HG03139 (cell line): ENCODE measurements at regions not wholly inside any gene's neighbourhood (a gene's known extent, or its start where the extent isn't known, plus 50 kb on each side); places are given as distances from the start of the nearest gene placed in this dataset.

Experiments
- ATAC-seq: cut with Tn5 transposase; IDR thresholded peaks from one replicate; pipeline ENCODE4 v1.9.1; 2021; ENCODE audit not compliant: unreplicated experiment

- ATAC-seq = no peak
Measured at GRCh38 chr7:13407911-13408310, 581.6 kb downstream of the ETV1 start.

GRCh38 chr7:13411151-13411550 is 578.3 kb downstream of the ETV1 start:
- no peak for ATAC-seq

- ATAC-seq = no peak
Measured at GRCh38 chr7:13411636-13412035, 577.8 kb downstream of the ETV1 start.

GRCh38 chr7:13414181-13414580 is 575.3 kb downstream of the ETV1 start:
- no peak for ATAC-seq

GRCh38 chr7:13414661-13415107 is 574.8 kb downstream of the ETV1 start:
- ATAC-seq = no peak

GRCh38 chr7:13416071-13416470 is 573.4 kb downstream of the ETV1 start:
- ATAC-seq = no peak

- ATAC-seq = no peak
Measured at GRCh38 chr7:13416544-13416943, 572.9 kb downstream of the ETV1 start.

GRCh38 chr7:13420726-13421125 is 568.7 kb downstream of the ETV1 start:
- ATAC-seq = no peak

GRCh38 chr7:13421776-13422175 is 567.7 kb downstream of the ETV1 start:
- ATAC-seq = no peak

GRCh38 chr7:13433946-13434345 is 555.5 kb downstream of the ETV1 start:
- ATAC-seq = no peak

GRCh38 chr7:13442226-13442625 is 547.2 kb downstream of the ETV1 start:
- ATAC-seq = no peak

GRCh38 chr7:13447637-13448036 is 541.8 kb downstream of the ETV1 start:
- ATAC-seq = no peak

GRCh38 chr7:13448243-13448642 is 541.2 kb downstream of the ETV1 start:
- ATAC-seq = no peak

GRCh38 chr7:13449460-13449859 is 540.0 kb downstream of the ETV1 start:
- ATAC-seq = no peak

GRCh38 chr7:13454916-13455592 is 534.4 kb downstream of the ETV1 start:
- no peak for ATAC-seq

GRCh38 chr7:13457790-13458189 is 531.7 kb downstream of the ETV1 start:
- no peak for ATAC-seq

- no peak for ATAC-seq
Measured at GRCh38 chr7:13466874-13467547, 522.5 kb downstream of the ETV1 start.

- ATAC-seq = no peak
Measured at GRCh38 chr7:13476881-13477444, 512.5 kb downstream of the ETV1 start.

GRCh38 chr7:13489386-13489785 is 500.1 kb downstream of the ETV1 start:
- ATAC-seq = no peak

- ATAC-seq = no peak
Measured at GRCh38 chr7:13496976-13497375, 492.5 kb downstream of the ETV1 start.

GRCh38 chr7:13508586-13508985 is 480.9 kb downstream of the ETV1 start:
- ATAC-seq = no peak

GRCh38 chr7:13518738-13519137 is 470.7 kb downstream of the ETV1 start:
- no peak for ATAC-seq
